Epithelial cell of proximal tubule (primary cell): ENCODE measurements at regions not wholly inside any gene's neighbourhood (a gene's known extent, or its start where the extent isn't known, plus 50 kb on each side); places are given as distances from the start of the nearest gene placed in this dataset.
A peak's percentile ranks its signal among the peaks of the same experiment; 100 is the strongest.
"Not testable (repeated sequence)": the region's sequence is repeated elsewhere in the genome, so short reads cannot be mapped to it uniquely, and the experiment has no call there.

ENCODE experiments used
- DNase-seq: peaks from one replicate; pipeline ENCODE4 v3.0.0-alpha.2; 2011; ENCODE audit warnings: low read depth
- H3K4me3 ChIP-seq: 2 replicates; pipeline ENCODE4 v1.5.1; 2011; ENCODE audit warnings: low read depth, mild to moderate bottlenecking, low read length
- TF ChIP-seq, protein P1 (sequence below): conservative IDR thresholded peaks from 2 replicates; pipeline ENCODE4 v1.5.1; 2012; ENCODE audit warnings: low read depth, mild to moderate bottlenecking, low read length

DNA sequence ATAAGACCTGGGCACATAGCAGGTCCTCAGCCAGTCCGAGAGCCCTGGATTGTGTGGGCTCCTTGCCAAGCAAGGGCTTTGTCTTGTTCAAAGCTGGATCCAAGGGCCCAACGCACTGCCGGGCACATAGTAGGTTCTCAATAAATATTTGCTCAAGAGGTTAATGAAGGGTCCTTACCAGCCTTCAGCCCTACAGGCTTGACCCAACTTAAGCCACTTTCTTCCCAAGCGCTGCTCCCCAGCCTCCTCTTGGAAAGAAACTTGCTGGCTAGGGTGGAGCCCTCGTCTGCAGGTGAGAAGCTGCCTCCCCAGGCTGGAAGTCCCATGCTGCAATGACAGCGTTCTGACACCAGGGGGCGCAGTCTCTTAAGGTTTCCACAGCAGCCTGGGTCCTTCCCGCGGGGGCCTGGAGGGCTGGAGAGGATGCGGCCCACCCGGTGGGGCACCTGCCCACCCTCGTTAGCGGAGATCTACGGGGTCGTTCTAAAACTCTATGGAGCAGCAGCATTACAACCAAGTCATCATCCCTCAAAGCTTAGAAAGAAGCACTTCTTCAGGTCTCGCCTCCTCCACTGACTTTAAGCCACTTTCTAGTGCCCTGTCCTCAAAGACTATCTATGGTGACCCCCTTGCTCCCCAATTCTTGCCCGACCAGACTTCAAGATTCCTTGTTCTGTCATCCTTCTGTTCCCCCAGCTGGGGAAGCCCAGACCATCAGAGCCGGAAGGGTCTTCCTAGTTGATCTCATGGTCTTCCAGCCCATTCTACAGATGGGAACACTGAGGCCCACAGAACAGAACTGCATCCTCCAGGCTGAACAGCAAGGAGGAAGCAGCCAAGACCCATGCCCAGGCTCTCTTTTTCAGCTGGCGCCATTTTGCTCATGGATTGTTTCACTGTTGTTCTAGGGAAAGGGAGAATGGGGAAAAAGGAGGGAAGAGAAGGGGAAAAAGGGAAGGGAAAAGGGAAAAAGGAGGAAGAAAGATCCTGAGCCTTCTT is 115.4 kb downstream of the LHX2 start:
- no peak for DNase-seq
- no peak overlapping the region for H3K4me3 ChIP-seq
- TF ChIP-seq, protein P1, sequence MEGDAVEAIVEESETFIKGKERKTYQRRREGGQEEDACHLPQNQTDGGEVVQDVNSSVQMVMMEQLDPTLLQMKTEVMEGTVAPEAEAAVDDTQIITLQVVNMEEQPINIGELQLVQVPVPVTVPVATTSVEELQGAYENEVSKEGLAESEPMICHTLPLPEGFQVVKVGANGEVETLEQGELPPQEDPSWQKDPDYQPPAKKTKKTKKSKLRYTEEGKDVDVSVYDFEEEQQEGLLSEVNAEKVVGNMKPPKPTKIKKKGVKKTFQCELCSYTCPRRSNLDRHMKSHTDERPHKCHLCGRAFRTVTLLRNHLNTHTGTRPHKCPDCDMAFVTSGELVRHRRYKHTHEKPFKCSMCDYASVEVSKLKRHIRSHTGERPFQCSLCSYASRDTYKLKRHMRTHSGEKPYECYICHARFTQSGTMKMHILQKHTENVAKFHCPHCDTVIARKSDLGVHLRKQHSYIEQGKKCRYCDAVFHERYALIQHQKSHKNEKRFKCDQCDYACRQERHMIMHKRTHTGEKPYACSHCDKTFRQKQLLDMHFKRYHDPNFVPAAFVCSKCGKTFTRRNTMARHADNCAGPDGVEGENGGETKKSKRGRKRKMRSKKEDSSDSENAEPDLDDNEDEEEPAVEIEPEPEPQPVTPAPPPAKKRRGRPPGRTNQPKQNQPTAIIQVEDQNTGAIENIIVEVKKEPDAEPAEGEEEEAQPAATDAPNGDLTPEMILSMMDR: peak; percentile 88

GRCh38 chr9:124128568-124129166 is 117.1 kb downstream of the LHX2 start:
- DNase-seq: no peak
- H3K4me3 ChIP-seq: no peak overlapping the region
- TF ChIP-seq, protein P1: no peak

- TF ChIP-seq, protein P1: no peak
- no peak for DNase-seq
Observed at GRCh38 chr9:124130277-124131075, 118.9 kb downstream of the LHX2 start.

GRCh38 chr9:124131518-124131917 is 120.0 kb downstream of the LHX2 start:
- H3K4me3 ChIP-seq, DNase-seq: not testable (repeated sequence)

More at GRCh38 chr9:124130277-124131075, 118.9 kb downstream of the LHX2 start:
- H3K4me3 ChIP-seq: no peak overlapping the region

DNA sequence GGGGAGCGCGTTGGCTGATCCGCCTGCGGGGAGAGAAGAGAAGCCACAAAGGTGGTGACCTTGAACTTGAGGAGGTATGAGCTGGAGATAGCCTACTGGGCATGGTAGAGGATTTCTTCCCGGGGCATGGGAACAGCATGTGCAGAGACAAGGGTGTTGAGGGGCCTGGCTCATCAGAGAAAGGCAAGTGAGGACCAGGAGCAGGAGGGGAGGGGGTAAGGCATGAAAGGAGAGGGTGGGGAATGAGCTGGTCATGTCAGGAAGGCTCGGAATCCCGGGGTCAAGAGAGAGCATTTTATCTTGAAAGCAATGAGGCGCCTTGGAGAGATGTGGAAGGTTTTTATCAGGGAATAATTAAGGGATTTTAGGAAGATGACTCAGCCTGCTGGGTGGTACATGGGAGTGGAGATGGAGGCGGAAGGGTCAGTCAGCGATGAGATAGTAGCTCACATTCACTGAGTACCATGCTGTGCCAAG is 121.1 kb downstream of the LHX2 start:
- DNase-seq: no peak
- H3K4me3 ChIP-seq: no peak overlapping the region
- TF ChIP-seq, protein P1: no peak

- H3K4me3 ChIP-seq: no peak overlapping the region
- no peak for DNase-seq
- TF ChIP-seq, protein P1: peak; percentile 63
Observed at GRCh38 chr9:124133727-124134126, 122.2 kb downstream of the LHX2 start.

GRCh38 chr9:124134526-124134925 is 123.0 kb downstream of the LHX2 start:
- DNase-seq: no peak
- TF ChIP-seq, protein P1: no peak
- no peak overlapping the region for H3K4me3 ChIP-seq
